Thyroid gland (tissue), 4 donors: ENCODE measurements at regions not wholly inside any gene's neighbourhood (a gene's known extent, or its start where the extent isn't known, plus 50 kb on each side); places are given as distances from the start of the nearest gene placed in this dataset.

Experiments used
- CTCF ChIP-seq, 6 experiments: fragments of 200-600 bp in 3 of 6; fragments of 450-650 bp in 3 of 6; sonication (generic) in 3 of 6; IDR thresholded peaks; one replicate each; pipeline ENCODE4 v1.5.1; 2016 to 2019; ENCODE audit warnings: antibody characterized with exemption in 6 of 6, mild to moderate bottlenecking in 2 of 6, inconsistent platforms in 1 of 6, moderate library complexity in 1 of 6
- POLR2A ChIP-seq, 2 donors: fragments of 450-650 bp; IDR thresholded peaks; one replicate each; pipeline ENCODE4 v1.6.1; 2017; ENCODE audit warnings: antibody characterized with exemption in 2 of 2, mild to moderate bottlenecking in 2 of 2, moderate library complexity in 1 of 2

GRCh38 chr6:125539892-125540291 lies 209.5 kb upstream of the HEY2 start:
- TF ChIP-seq POLR2A (IDR thresholded peaks at IDR 0.05) (no peak), CTCF (IDR thresholded peaks at IDR 0.05) (no peak)
